MCF 10A (cell line): ENCODE measurements at regions not wholly inside any gene's neighbourhood (a gene's known extent, or its start where the extent isn't known, plus 50 kb on each side); places are given as distances from the start of the nearest gene placed in this dataset.
A peak's percentile ranks its signal among the peaks of the same experiment; 100 is the strongest.

Source experiments
- BruUV-seq: library from RNA; stranded (reverse); fragments of 400-500 nt; replicated peaks from 2 replicates; lab custom pipeline; 2021; lab: Mats Ljungman, UMichigan
- CTCF ChIA-PET: fragments of 300-600 bp; sonication (Branson Sonifier 250); formaldehyde crosslinking; extraction: SDS; loops from one replicate; lab custom pipeline; 2021; ENCODE audit warnings: antibody characterized with exemption, inconsistent platforms; lab: Yijun Ruan, JAX
- POLR2A ChIA-PET: fragments of 300-600, 350-650 bp; sonication (Branson Sonifier 250); formaldehyde crosslinking; extraction: SDS; loops from one replicate; lab custom pipeline; 2020; ENCODE audit warnings: antibody characterized with exemption, inconsistent platforms; lab: Yijun Ruan, JAX
- DNase-seq: peaks from one replicate; pipeline ENCODE4 v3.0.0-alpha.2; 2018; ENCODE audit not compliant: unreplicated experiment
- H3K27ac Mint-ChIP-seq: one replicate; pipeline ENCODE4 v1.8.0; 2022; ENCODE audit warnings: mild to moderate bottlenecking, low read depth, mixed read lengths; ENCODE audit not compliant: unreplicated experiment
- H3K27me3 Mint-ChIP-seq: one replicate; pipeline ENCODE4 v1.8.0; 2022; ENCODE audit warnings: mixed read lengths; ENCODE audit not compliant: insufficient read depth, unreplicated experiment
- H3K36me3 Mint-ChIP-seq: one replicate; pipeline ENCODE4 v1.8.0; 2022; ENCODE audit warnings: mild to moderate bottlenecking, moderate library complexity, mixed read lengths; ENCODE audit not compliant: insufficient read depth, unreplicated experiment
- H3K4me1 Mint-ChIP-seq: one replicate; pipeline ENCODE4 v1.8.0; 2022; ENCODE audit warnings: mixed read lengths; ENCODE audit not compliant: insufficient read depth, unreplicated experiment
- H3K4me3 Mint-ChIP-seq: one replicate; pipeline ENCODE4 v1.8.0; 2022; ENCODE audit warnings: mild to moderate bottlenecking, moderate library complexity, mixed read lengths; ENCODE audit not compliant: unreplicated experiment
- H3K9me3 Mint-ChIP-seq: one replicate; pipeline ENCODE4 v1.8.0; 2022; ENCODE audit warnings: mixed read lengths; ENCODE audit not compliant: unreplicated experiment
- intact Hi-C: fragments of 100-400 bp; cut with micrococcal nuclease; formaldehyde crosslinking; loops from 2 replicates; pipeline ENCODE4 v1.14.1; 2022
- TF ChIP-seq, protein P1 (sequence below): fragments of 200-600 bp; IDR thresholded peaks from one replicate; pipeline ENCODE4 v1.8.0; 2022; ENCODE audit warnings: antibody characterized with exemption, mild to moderate bottlenecking; ENCODE audit not compliant: unreplicated experiment

DNA sequence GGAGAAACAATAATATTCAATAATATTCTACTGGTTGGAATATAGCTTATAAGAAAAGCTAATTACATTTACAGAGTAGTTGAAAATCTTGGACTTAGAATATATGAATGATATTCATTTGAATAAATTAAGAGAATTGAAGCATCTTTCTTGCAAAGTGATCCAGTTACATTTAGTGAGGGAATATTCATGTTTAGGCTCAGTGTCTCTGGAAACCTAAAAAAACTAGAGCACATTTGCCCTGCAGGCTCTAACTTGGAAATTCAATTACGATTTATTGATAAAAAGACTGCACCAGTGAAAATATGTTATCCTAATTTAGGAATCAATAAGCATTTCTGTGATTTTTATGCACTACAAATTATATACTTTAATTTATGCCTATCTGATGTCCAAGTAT is 58.3 kb upstream of the RAP1GDS1 start:
- DNase-seq: no peak
- intact Hi-C loops: no loop called here
- H3K36me3 Mint-ChIP-seq: no peaks in the 10 kb centered on the region
- H3K27ac Mint-ChIP-seq: no peak overlapping the region
- ChIA-PET CTCF (no interaction called here), POLR2A (interaction anchor here (1.3 kb wide), 1 partner anchor 26 kb away, joined by 3 read pairs; no protein-coding TSS in a partner anchor)
- H3K27me3 Mint-ChIP-seq: no peaks in the 10 kb centered on the region
- BruUV-seq: no TSS peak
- H3K4me1 Mint-ChIP-seq: no peaks in the 10 kb centered on the region
- no peaks in the 10 kb centered on the region for H3K9me3 Mint-ChIP-seq
- no peak overlapping the region for H3K4me3 Mint-ChIP-seq
- TF ChIP-seq, protein P1, sequence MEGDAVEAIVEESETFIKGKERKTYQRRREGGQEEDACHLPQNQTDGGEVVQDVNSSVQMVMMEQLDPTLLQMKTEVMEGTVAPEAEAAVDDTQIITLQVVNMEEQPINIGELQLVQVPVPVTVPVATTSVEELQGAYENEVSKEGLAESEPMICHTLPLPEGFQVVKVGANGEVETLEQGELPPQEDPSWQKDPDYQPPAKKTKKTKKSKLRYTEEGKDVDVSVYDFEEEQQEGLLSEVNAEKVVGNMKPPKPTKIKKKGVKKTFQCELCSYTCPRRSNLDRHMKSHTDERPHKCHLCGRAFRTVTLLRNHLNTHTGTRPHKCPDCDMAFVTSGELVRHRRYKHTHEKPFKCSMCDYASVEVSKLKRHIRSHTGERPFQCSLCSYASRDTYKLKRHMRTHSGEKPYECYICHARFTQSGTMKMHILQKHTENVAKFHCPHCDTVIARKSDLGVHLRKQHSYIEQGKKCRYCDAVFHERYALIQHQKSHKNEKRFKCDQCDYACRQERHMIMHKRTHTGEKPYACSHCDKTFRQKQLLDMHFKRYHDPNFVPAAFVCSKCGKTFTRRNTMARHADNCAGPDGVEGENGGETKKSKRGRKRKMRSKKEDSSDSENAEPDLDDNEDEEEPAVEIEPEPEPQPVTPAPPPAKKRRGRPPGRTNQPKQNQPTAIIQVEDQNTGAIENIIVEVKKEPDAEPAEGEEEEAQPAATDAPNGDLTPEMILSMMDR: no peak

DNA sequence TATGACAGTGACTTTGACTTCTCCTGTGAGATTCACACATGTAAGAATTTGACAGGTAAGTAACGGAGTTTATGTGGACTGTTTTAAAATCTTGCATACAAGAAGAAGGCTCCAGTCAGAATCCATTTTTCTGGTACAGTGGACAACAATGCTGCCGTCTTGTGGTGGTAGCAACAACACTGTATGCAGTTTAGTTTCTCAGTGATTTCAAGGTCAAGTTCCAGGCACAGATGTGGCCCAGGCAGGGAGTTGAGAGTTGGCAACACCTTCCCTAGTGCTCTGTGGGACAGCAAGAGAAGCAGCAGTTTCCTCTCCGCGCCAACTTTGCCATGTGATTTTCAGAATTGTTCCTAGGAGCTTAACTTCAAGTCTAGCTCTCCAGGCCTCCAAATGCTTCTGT is 56.0 kb upstream of the STPG2 start:
- no peaks in the 10 kb centered on the region for H3K27me3 Mint-ChIP-seq
- TF ChIP-seq, protein P1: no peak
- H3K9me3 Mint-ChIP-seq: peaks cover 17% of the 10 kb centered on the region
- intact Hi-C loops: no loop called here
- POLR2A ChIA-PET: no interaction called here
- CTCF ChIA-PET: interaction anchor here (0.6 kb wide), 1 partner anchor 804 kb away, joined by 3 read pairs; no protein-coding TSS in a partner anchor
- H3K36me3 Mint-ChIP-seq: no peaks in the 10 kb centered on the region
- no TSS peak for BruUV-seq
- DNase-seq: no peak
- H3K4me1 Mint-ChIP-seq: no peaks in the 10 kb centered on the region
- no peak overlapping the region for H3K27ac Mint-ChIP-seq
- no peak overlapping the region for H3K4me3 Mint-ChIP-seq

DNA sequence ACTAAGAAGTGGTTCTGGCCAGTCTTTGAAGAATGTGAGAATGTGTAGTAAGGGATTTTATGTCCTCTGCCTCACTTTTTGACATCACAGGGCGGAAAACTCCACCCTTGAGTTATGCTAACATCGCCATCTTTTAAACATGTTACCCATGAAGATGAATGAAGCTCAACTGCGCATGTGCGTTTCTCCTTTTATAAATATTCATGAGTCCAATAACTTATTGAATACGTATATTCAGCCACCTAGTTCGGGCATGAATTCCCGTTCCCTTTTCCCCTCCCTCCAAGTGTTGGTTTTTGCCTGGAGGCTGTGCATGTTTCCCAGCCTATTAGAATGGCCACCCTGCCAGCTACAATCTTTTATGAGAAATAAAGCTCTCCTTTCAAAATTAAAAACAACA is 51.7 kb upstream of the STPG2 start:
- Mint-ChIP-seq H3K27me3 (no peaks in the 10 kb centered on the region), H3K4me3 (no peak overlapping the region), H3K27ac (no peak overlapping the region), H3K36me3 (no peaks in the 10 kb centered on the region), H3K4me1 (no peaks in the 10 kb centered on the region), H3K9me3 (peaks cover 25% of the 10 kb centered on the region)
- intact Hi-C loops: no loop called here
- POLR2A ChIA-PET: interaction anchor here (1.2 kb wide), 1 partner anchor 65 kb away, joined by 4 read pairs; no protein-coding TSS in a partner anchor
- BruUV-seq: no TSS peak
- DNase-seq: no peak
- TF ChIP-seq, protein P1: no peak
- CTCF ChIA-PET: no interaction called here

DNA sequence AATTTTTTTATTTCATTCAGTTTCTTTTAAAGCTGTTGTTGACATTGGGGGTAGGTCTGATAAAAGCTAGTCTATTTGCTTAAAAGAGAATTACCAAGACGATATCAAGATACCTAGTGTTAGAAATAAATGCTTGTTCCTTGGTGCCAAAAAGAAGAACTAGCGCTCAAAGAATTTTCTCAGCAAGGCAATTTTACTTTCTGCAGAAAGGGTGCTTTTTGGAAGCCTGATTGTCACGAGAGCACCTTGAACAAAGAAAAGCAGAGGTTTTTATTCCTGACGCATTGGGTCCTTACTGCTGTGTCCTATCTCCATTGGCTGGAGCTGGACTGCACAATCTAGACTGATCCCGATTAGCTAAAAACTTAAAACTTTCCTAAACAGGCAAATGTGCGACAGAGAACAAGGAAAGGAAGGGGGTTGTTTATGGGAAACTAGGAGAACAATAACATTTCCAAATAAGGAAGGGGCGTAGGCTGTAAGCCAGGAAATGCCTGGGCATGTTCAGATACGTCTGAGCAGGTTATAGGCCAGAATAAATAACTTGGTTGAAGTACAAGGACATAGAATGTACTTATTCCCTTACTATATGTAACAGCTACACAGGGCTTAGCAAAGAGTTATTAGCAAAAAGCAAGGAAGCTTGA is 50.3 kb upstream of the STPG2 start:
- TF ChIP-seq, protein P1: no peak
- ChIA-PET POLR2A (interaction anchor here (1.2 kb wide), 1 partner anchor 67 kb away, joined by 4 read pairs; no protein-coding TSS in a partner anchor), CTCF (interaction anchor here (0.6 kb wide), 2 partner anchors 107 to 225 kb away, joined by 3 read pairs; no protein-coding TSS in a partner anchor)
- Mint-ChIP-seq H3K4me1 (no peaks in the 10 kb centered on the region), H3K4me3 (no peak overlapping the region), H3K27me3 (no peaks in the 10 kb centered on the region), H3K9me3 (peaks cover 25% of the 10 kb centered on the region), H3K27ac (no peak overlapping the region), H3K36me3 (no peaks in the 10 kb centered on the region)
- intact Hi-C loops: no loop called here
- DNase-seq: peak; percentile 27
- BruUV-seq: no TSS peak
